Hepatocyte (in vitro differentiated cells): ENCODE measurements at regions not wholly inside any gene's neighbourhood (a gene's known extent, or its start where the extent isn't known, plus 50 kb on each side); places are given as distances from the start of the nearest gene placed in this dataset.

Experiments used
- EZH2 ChIP-seq: fragments of 200-600 bp; sonication (generic); IDR thresholded peaks from 2 replicates; pipeline ENCODE4 v1.6.1; 2016; ENCODE audit warnings: antibody characterized with exemption, mild to moderate bottlenecking, borderline replicate concordance
- EZH2phosphoT487 ChIP-seq: fragments of 200-600 bp; sonication (generic); IDR thresholded peaks from one replicate; pipeline ENCODE4 v1.6.1; 2018; ENCODE audit warnings: antibody characterized with exemption, mild to moderate bottlenecking, low read depth, moderate library complexity; ENCODE audit not compliant: unreplicated experiment, severe bottlenecking
- TF ChIP-seq, protein P1 (sequence below): fragments of 200-600 bp; sonication (generic); IDR thresholded peaks from 2 replicates; pipeline ENCODE4 v1.5.1; 2016; ENCODE audit warnings: antibody characterized with exemption, mild to moderate bottlenecking; ENCODE audit not compliant: poor library complexity

DNA sequence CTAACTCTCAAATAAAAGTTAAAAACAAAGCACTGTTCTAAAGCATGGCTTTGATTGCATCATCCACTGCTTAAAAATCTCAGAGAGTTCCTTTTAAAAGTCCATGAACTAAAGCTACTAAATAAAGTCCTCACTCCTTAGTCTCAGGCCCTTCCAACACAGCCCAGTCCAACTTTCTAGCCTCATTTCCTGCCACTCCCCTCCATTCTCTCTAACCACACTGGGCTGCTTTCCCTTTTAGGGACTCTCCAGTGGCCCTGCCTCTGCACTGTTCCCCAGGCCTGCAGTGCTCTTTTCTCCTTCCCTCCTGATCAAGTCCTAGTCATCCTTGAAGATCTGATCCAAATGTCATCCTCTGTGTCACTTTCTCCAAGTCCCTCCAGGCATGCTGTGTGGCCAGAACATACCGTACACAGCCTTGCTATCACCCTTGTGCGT lies 56.9 kb upstream of the PPP1R3C start:
- TF ChIP-seq, protein P1, sequence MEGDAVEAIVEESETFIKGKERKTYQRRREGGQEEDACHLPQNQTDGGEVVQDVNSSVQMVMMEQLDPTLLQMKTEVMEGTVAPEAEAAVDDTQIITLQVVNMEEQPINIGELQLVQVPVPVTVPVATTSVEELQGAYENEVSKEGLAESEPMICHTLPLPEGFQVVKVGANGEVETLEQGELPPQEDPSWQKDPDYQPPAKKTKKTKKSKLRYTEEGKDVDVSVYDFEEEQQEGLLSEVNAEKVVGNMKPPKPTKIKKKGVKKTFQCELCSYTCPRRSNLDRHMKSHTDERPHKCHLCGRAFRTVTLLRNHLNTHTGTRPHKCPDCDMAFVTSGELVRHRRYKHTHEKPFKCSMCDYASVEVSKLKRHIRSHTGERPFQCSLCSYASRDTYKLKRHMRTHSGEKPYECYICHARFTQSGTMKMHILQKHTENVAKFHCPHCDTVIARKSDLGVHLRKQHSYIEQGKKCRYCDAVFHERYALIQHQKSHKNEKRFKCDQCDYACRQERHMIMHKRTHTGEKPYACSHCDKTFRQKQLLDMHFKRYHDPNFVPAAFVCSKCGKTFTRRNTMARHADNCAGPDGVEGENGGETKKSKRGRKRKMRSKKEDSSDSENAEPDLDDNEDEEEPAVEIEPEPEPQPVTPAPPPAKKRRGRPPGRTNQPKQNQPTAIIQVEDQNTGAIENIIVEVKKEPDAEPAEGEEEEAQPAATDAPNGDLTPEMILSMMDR: no peak
- TF ChIP-seq EZH2phosphoT487 (no peak), EZH2 (no peak)
